PC-3 (cell line): ENCODE measurements at regions not wholly inside any gene's neighbourhood (a gene's known extent, or its start where the extent isn't known, plus 50 kb on each side); places are given as distances from the start of the nearest gene placed in this dataset.

Source experiments
- ATAC-seq: fragments of 200-7000 bp; cut with Tn5 transposase; 2 replicates; pipeline ENCODE4 v1.9.1; 2020; ENCODE audit warnings: mild to moderate bottlenecking, moderate library complexity
- BruUV-seq: library from RNA; stranded (reverse); fragments of 400-500 nt; replicated peaks from 2 replicates; lab custom pipeline; 2021; lab: Mats Ljungman, UMichigan
- CTCF ChIA-PET: fragments of 300-600 bp; sonication (Branson Sonifier 250); formaldehyde crosslinking; loops from one replicate; lab custom pipeline; 2022; ENCODE audit warnings: antibody characterized with exemption; lab: Charles Lee
- POLR2A ChIA-PET: fragments of 300-600 bp; sonication (Branson Sonifier 250); formaldehyde crosslinking; loops from one replicate; lab custom pipeline; 2022; ENCODE audit warnings: antibody characterized with exemption; ENCODE audit not compliant: unreplicated experiment; lab: Charles Lee
- DNase-seq: peaks from one replicate; pipeline ENCODE4 v3.0.0-alpha.2; 2015
- H2AFZ ChIP-seq: fragments of 300-600 bp; sonication (generic); 2 replicates; pipeline ENCODE4 v1.6.0; 2016; ENCODE audit warnings: antibody characterized with exemption, low read length
- H3F3A ChIP-seq: fragments of 300-600 bp; sonication (generic); one replicate; pipeline ENCODE4 v1.6.0; 2017; ENCODE audit warnings: antibody characterized with exemption, low read length, control low read depth, mild to moderate bottlenecking; ENCODE audit not compliant: unreplicated experiment
- H3K27ac ChIP-seq: fragments of 300-600 bp; sonication (generic); 2 replicates; pipeline ENCODE4 v1.5.1; 2016; ENCODE audit warnings: mild to moderate bottlenecking, low read length
- H3K27me3 ChIP-seq: fragments of 300-600 bp; sonication (generic); 2 replicates; pipeline ENCODE4 v1.6.1; 2016; ENCODE audit warnings: low read length, mixed read lengths
- H3K36me3 ChIP-seq: fragments of 300-600 bp; sonication (generic); 2 replicates; pipeline ENCODE4 v1.6.1; 2016; ENCODE audit warnings: low read depth, mixed run types, low read length, mixed read lengths
- H3K4me1 ChIP-seq: fragments of 300-600 bp; sonication (generic); 2 replicates; pipeline ENCODE4 v1.5.1; 2016; ENCODE audit warnings: low read length; ENCODE audit not compliant: insufficient read depth
- H3K4me2 ChIP-seq: fragments of 300-600 bp; sonication (generic); 2 replicates; pipeline ENCODE4 v1.6.0; 2016; ENCODE audit warnings: low read length
- H3K4me3 ChIP-seq: fragments of 300-600 bp; sonication (generic); 2 replicates; pipeline ENCODE4 v1.5.1; 2016; ENCODE audit warnings: mild to moderate bottlenecking, low read length, mixed read lengths
- H3K79me2 ChIP-seq: fragments of 300-600 bp; sonication (generic); 2 replicates; pipeline ENCODE4 v1.6.1; 2017; ENCODE audit warnings: low read length, mixed read lengths
- H3K9ac ChIP-seq: fragments of 300-600 bp; sonication (generic); 2 replicates; pipeline ENCODE4 v1.6.0; 2016; ENCODE audit warnings: mild to moderate bottlenecking, low read length
- H3K9me2 ChIP-seq: fragments of 300-600 bp; sonication (generic); replicated peaks from 2 replicates; pipeline ENCODE4 v1.6.1; 2016; ENCODE audit warnings: mixed run types, low read length, mixed read lengths
- H3K9me3 ChIP-seq: fragments of 300-600 bp; sonication (generic); 2 replicates; pipeline ENCODE4 v1.6.1; 2016; ENCODE audit warnings: low read length, mixed read lengths
- H4K20me1 ChIP-seq: fragments of 300-600 bp; sonication (generic); 2 replicates; pipeline ENCODE4 v1.6.1; 2016; ENCODE audit warnings: low read length, mixed read lengths
- CTCF ChIP-seq: fragments of 300-600 bp; sonication (generic); conservative IDR thresholded peaks from 2 replicates; pipeline ENCODE4 v1.5.1; 2017; ENCODE audit warnings: antibody characterized with exemption, low read depth, mild to moderate bottlenecking, low read length
- EZH2 ChIP-seq: fragments of 300-600 bp; sonication (generic); IDR thresholded peaks from one replicate; pipeline ENCODE4 v1.6.1; 2017; ENCODE audit warnings: antibody characterized with exemption, mild to moderate bottlenecking, low read length; ENCODE audit not compliant: unreplicated experiment
- EZH2phosphoT487 ChIP-seq: fragments of 300-600 bp; sonication (generic); IDR thresholded peaks from 2 replicates; pipeline ENCODE4 v1.6.1; 2018; ENCODE audit warnings: mild to moderate bottlenecking, antibody characterized with exemption, low read length, borderline replicate concordance
- intact Hi-C: fragments of 100-400 bp; cut with micrococcal nuclease; formaldehyde crosslinking; loops from 2 replicates; pipeline ENCODE4 v1.9.0; 2023

- ATAC-seq (no peak), DNase-seq (no peak)
- Histone ChIP-seq H3K27me3 (no peaks in the 10 kb centered on the region), H4K20me1 (no peaks in the 10 kb centered on the region), H3K27ac (no peak overlapping the region), H3K4me2 (no peak overlapping the region), H3K9ac (no peak overlapping the region), H2AFZ (no peak overlapping the region), H3F3A (no peaks in the 10 kb centered on the region), H3K36me3 (no peaks in the 10 kb centered on the region), H3K9me3 (no peaks in the 10 kb centered on the region), H3K9me2 (no peaks in the 10 kb centered on the region), H3K4me3 (no peak overlapping the region), H3K4me1 (no peaks in the 10 kb centered on the region), H3K79me2 (no peaks in the 10 kb centered on the region)
- no TSS peak for BruUV-seq
- intact Hi-C loops, result no loop called here
- ChIA-PET CTCF (no interaction called here), POLR2A (no interaction called here)
- no peak for TF ChIP-seq EZH2
- TF ChIP-seq CTCF, result no peak
- TF ChIP-seq EZH2phosphoT487, result no peak
Observed at GRCh38 chr2:53111406-53111805, 656.2 kb upstream of the CHAC2 start.

- Histone ChIP-seq H3K79me2 (no peaks in the 10 kb centered on the region), H3K27me3 (no peaks in the 10 kb centered on the region), H3K27ac (no peak overlapping the region), H3K9me2 (no peaks in the 10 kb centered on the region), H3K4me3 (no peak overlapping the region), H3K9ac (no peak overlapping the region), H3K9me3 (no peaks in the 10 kb centered on the region), H3F3A (no peaks in the 10 kb centered on the region), H2AFZ (no peak overlapping the region), H3K4me1 (no peaks in the 10 kb centered on the region), H3K4me2 (no peak overlapping the region), H4K20me1 (no peaks in the 10 kb centered on the region), H3K36me3 (no peaks in the 10 kb centered on the region)
- ChIA-PET POLR2A (no interaction called here), CTCF (no interaction called here)
- intact Hi-C loops, result no loop called here
- ATAC-seq (no peak), DNase-seq (no peak)
- no peak for TF ChIP-seq EZH2phosphoT487
- no peak for TF ChIP-seq CTCF
- no TSS peak for BruUV-seq
Observed at GRCh38 chr2:53111004-53111403, 656.6 kb upstream of the CHAC2 start.

- no peak for TF ChIP-seq CTCF
- TF ChIP-seq EZH2, result no peak
- no peak for TF ChIP-seq EZH2phosphoT487
- intact Hi-C loops, result no loop called here
- DNase-seq, result no peak
- no peaks in the 10 kb centered on the region for H3K9me3 ChIP-seq
- H3K4me3 ChIP-seq, result no peak overlapping the region
- H3K4me1 ChIP-seq, result peaks cover 16% of the 10 kb centered on the region
- no peaks in the 10 kb centered on the region for H3K79me2 ChIP-seq
- H3K27ac ChIP-seq, result no peak overlapping the region
- POLR2A ChIA-PET, result no interaction called here
- H4K20me1 ChIP-seq, result no peaks in the 10 kb centered on the region
- no TSS peak for BruUV-seq
- ATAC-seq, result no peak
- no peaks in the 10 kb centered on the region for H3K27me3 ChIP-seq
- CTCF ChIA-PET, result no interaction called here
- H2AFZ ChIP-seq, result no peak overlapping the region
- H3K9me2 ChIP-seq, result no peaks in the 10 kb centered on the region
- H3F3A ChIP-seq, result no peaks in the 10 kb centered on the region
- H3K36me3 ChIP-seq, result no peaks in the 10 kb centered on the region
- no peak overlapping the region for H3K4me2 ChIP-seq
- no peak overlapping the region for H3K9ac ChIP-seq
Observed at GRCh38 chr2:53108246-53108645, 659.4 kb upstream of the CHAC2 start.
